HL-60 (cell line): ENCODE measurements at regions not wholly inside any gene's neighbourhood (a gene's known extent, or its start where the extent isn't known, plus 50 kb on each side); places are given as distances from the start of the nearest gene placed in this dataset.

Experiments used
- DNase-seq, 2 experiments: peaks; one replicate each; pipeline ENCODE4 v3.0.0-alpha.2; 2010 to 2020; ENCODE audit warnings: low read depth in 1 of 2, low spot score in 1 of 2
- H3K27ac ChIP-seq: fragments of 250-450 bp; sonication (Bioruptor Pico); replicated peaks from 2 replicates; pipeline ENCODE4 v1.5.1; 2020; ENCODE audit warnings: mild to moderate bottlenecking, moderate library complexity
- H3K27me3 ChIP-seq: fragments of 250-450 bp; sonication (Bioruptor Pico); 2 replicates; pipeline ENCODE4 v1.5.1; 2021; ENCODE audit warnings: mild to moderate bottlenecking, moderate library complexity; ENCODE audit not compliant: insufficient read depth, poor library complexity, severe bottlenecking
- H3K4me3 ChIP-seq: replicated peaks from 2 replicates; pipeline ENCODE4 v1.5.1; 2011; ENCODE audit warnings: mild to moderate bottlenecking, control low read depth, low read length; ENCODE audit not compliant: insufficient read depth
- CTCF ChIP-seq: IDR thresholded peaks from one replicate; pipeline ENCODE4 v1.5.1; 2011; ENCODE audit warnings: low read length, control low read depth, inconsistent platforms; ENCODE audit not compliant: insufficient read depth
- GABPA ChIP-seq: IDR thresholded peaks from 2 replicates; pipeline ENCODE4 v1.6.1; 2012; ENCODE audit warnings: low read depth
- POLR2AphosphoS5 ChIP-seq: IDR thresholded peaks from 2 replicates; pipeline ENCODE4 v1.6.1; 2012; ENCODE audit warnings: low read depth
- REST ChIP-seq: IDR thresholded peaks from 2 replicates; pipeline ENCODE4 v1.6.1; 2012; ENCODE audit warnings: low read depth; ENCODE audit not compliant: insufficient replicate concordance
- SPI1 ChIP-seq: IDR thresholded peaks from 2 replicates; pipeline ENCODE4 v1.6.1; 2012; ENCODE audit warnings: low read depth, mild to moderate bottlenecking, borderline replicate concordance

- no peak for DNase-seq
- H3K27me3 ChIP-seq: no peaks in the 10 kb centered on the region
- no peak overlapping the region for H3K4me3 ChIP-seq
- no peak overlapping the region for H3K27ac ChIP-seq
- TF ChIP-seq POLR2AphosphoS5 (no peak), CTCF (no peak), REST (no peak), SPI1 (no peak), GABPA (no peak)
These were observed 1060.2 kb downstream of the TECRL start for GRCh38 chr4:63348735-63349673.

- H3K4me3 ChIP-seq: no peak overlapping the region
- DNase-seq: no peak
- TF ChIP-seq SPI1 (no peak), POLR2AphosphoS5 (no peak), GABPA (no peak), CTCF (no peak), REST (no peak)
- no peak overlapping the region for H3K27ac ChIP-seq
- H3K27me3 ChIP-seq: no peaks in the 10 kb centered on the region
These were observed 1084.1 kb downstream of the TECRL start for GRCh38 chr4:63325140-63325539.

GRCh38 chr4:63316633-63317032 is 1092.6 kb downstream of the TECRL start:
- Histone ChIP-seq H3K4me3 (no peak overlapping the region), H3K27me3 (no peaks in the 10 kb centered on the region), H3K27ac (no peak overlapping the region)
- no peak for DNase-seq
- TF ChIP-seq CTCF: no peak

GRCh38 chr4:63315651-63316050 is 1093.6 kb downstream of the TECRL start:
- TF ChIP-seq REST (no peak), GABPA (no peak), SPI1 (no peak), CTCF (no peak), POLR2AphosphoS5 (no peak)
- DNase-seq: no peak
- H3K27me3 ChIP-seq: no peaks in the 10 kb centered on the region
- H3K4me3 ChIP-seq: no peak overlapping the region
- no peak overlapping the region for H3K27ac ChIP-seq
